Left ventricle myocardium inferior (tissue), 1 donor: ENCODE measurements at regions not wholly inside any gene's neighbourhood (a gene's known extent, or its start where the extent isn't known, plus 50 kb on each side); places are given as distances from the start of the nearest gene placed in this dataset.
"Not testable (repeated sequence)": the region's sequence is repeated elsewhere in the genome, so short reads cannot be mapped to it uniquely, and the experiment has no call there.

Experiments
- DNase-seq: peaks from one replicate; pipeline ENCODE4 v3.0.0-alpha.2; 2020
- H3K27ac ChIP-seq: fragments of 200-600 bp; replicated peaks from 2 replicates; pipeline ENCODE4 v1.8.0; 2021
- H3K27me3 ChIP-seq: fragments of 200-600 bp; 2 replicates; pipeline ENCODE4 v1.8.0; 2021; ENCODE audit warnings: low read depth
- H3K36me3 ChIP-seq: fragments of 200-600 bp; 2 replicates; pipeline ENCODE4 v1.8.0; 2021
- H3K4me1 ChIP-seq: fragments of 200-600 bp; 2 replicates; pipeline ENCODE4 v1.8.0; 2021
- H3K4me3 ChIP-seq: fragments of 200-600 bp; 2 replicates; pipeline ENCODE4 v1.8.0; 2021; ENCODE audit warnings: mild to moderate bottlenecking, moderate library complexity
- H3K9me3 ChIP-seq: fragments of 200-600 bp; replicated peaks from 2 replicates; pipeline ENCODE4 v1.8.0; 2021
- intact Hi-C: fragments of 100-400 bp; cut with micrococcal nuclease; formaldehyde crosslinking; loops from one replicate; pipeline ENCODE4 v1.11.0; 2022
- TF ChIP-seq, protein P1 (sequence below): fragments of 200-600 bp; IDR thresholded peaks from 2 replicates; pipeline ENCODE4 v1.8.0; 2021; ENCODE audit warnings: antibody characterized with exemption, mild to moderate bottlenecking, borderline replicate concordance
- donor health status: DM: no; HTN: yes; CAD: no; lungs with severe emphysema.

DNA sequence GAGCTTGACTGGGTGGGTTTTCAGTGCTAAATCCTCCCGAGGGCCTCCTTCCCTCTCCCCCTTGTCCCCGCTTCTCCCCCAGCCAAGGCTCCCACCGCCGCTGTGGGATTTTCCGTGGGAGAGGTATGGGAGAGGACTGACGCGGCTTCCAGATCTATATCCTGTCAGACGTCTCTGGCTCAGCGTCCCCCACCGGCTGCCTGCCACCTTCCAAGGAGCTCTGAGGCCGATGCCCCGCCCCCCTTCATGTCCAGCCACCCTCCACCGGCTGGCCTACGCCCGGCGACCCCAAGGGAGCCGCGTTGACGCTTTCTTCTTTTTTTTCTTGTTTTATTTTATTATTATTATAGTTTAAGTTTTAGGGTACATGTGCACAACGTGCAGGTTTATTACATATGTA, 3916.7 kb upstream of the OR11H1 start:
- intact Hi-C loops: not testable (repeated sequence)

DNA sequence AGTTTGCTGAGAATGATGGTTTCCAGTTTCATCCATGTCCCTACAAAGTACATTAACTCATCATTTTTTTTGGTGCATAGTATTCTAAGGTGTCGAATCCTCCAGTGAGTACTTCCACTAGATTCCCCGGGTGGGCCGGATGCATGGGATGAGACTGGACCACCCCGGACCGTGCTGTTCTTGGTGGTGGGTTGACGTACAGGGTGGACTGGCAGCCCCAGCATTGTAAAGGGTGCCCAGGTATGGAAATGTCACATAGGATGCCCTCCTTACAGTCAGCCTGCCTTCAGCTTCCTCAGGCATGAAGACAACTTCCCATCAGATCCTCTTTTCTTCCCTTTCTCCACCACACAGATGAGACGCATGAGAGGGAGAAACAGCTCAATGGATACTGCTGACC, 3916.1 kb upstream of the OR11H1 start:
- H3K4me1 ChIP-seq, H3K27ac ChIP-seq, H3K4me3 ChIP-seq, H3K36me3 ChIP-seq, H3K27me3 ChIP-seq, intact Hi-C loops, DNase-seq: not testable (repeated sequence)
- peaks cover 89% of the 10 kb centered on the region for H3K9me3 ChIP-seq

More for the DNA sequence above, 3916.7 kb upstream of the OR11H1 start:
- H3K27ac ChIP-seq, H3K27me3 ChIP-seq, H3K4me1 ChIP-seq, DNase-seq, H3K36me3 ChIP-seq, H3K4me3 ChIP-seq: not testable (repeated sequence)
- peaks cover 90% of the 10 kb centered on the region for H3K9me3 ChIP-seq

DNA sequence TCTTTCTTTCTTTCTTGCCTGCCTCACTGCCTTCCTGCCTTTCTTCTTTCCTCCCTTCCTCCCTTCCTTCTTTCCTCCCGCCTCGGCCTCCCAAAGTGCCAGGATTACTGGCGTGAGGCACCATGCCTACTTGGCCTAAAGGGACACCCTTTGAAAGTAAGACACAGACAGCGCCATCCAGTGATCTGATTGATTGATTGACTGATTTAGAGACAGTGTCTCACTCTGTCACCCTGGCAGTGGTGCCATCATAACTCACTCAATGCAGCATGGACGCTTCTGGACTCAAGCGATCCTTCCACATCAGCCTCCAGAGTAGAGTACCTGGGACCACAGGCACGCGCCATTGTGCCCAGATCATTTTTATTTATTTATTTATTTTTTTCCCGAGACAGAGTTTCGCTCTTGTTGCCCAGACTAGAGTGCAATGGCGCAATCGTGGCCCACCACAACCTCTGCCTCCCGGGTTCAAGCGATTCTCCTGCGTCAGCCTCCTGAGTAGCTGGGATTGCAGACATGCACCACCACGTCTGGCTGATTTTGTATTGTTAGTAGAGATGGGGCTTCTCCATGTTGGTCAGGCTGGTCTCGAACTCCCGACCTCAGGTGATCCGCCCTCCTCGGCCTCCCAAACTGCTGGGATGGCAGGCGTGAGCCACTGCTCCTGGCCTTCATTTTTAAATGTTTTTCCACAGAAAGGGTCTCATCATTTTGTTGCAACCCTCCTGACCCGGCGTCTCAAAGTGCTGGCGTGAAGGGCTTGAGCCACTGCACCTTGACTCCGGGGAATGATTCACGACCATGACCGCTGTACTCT, 3914.7 kb upstream of the OR11H1 start:
- peaks cover 90% of the 10 kb centered on the region for H3K9me3 ChIP-seq
- H3K4me1 ChIP-seq, H3K4me3 ChIP-seq, DNase-seq, H3K27ac ChIP-seq, H3K27me3 ChIP-seq, intact Hi-C loops, H3K36me3 ChIP-seq: not testable (repeated sequence)

DNA sequence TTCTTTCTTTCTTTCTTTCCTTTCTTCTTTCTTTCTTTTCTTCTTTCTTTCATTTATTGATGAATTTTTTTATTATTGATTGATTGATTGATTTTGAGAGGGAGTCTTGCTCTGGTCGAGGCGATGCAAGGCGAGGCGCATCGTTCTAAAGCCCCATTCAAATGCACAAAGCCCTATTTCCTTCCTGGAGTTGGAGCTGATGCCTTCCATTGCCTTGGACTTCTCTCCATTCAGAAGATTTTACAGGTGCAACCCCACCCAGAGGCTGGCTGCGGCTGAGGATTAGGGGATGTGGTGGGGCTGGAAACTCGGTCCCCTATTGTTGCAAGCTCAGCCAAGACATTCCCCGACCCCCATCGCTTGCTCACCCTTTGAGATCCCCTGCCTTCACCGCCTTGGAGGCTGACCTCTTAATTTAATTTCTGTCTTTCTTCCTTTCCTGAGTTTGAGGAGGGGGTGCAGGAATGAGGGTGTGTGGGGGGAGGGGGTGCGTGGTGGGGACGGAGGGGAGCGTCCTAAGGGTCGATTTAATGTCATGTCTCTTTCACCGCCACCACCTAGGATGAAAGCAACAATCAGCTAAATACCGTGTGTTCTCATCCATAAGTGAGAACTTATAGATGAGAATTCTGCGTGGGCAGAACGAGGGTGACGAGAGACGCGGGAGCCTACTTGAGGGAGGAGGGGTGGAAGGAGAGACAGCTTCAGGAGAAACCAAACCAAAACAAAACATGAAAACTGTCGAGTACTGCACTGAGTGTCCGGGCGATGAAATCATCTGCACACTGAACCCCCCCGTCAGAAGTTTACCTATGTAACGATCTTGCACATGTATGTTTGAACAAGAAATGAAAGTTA, 3913.9 kb upstream of the OR11H1 start:
- TF ChIP-seq, protein P1, sequence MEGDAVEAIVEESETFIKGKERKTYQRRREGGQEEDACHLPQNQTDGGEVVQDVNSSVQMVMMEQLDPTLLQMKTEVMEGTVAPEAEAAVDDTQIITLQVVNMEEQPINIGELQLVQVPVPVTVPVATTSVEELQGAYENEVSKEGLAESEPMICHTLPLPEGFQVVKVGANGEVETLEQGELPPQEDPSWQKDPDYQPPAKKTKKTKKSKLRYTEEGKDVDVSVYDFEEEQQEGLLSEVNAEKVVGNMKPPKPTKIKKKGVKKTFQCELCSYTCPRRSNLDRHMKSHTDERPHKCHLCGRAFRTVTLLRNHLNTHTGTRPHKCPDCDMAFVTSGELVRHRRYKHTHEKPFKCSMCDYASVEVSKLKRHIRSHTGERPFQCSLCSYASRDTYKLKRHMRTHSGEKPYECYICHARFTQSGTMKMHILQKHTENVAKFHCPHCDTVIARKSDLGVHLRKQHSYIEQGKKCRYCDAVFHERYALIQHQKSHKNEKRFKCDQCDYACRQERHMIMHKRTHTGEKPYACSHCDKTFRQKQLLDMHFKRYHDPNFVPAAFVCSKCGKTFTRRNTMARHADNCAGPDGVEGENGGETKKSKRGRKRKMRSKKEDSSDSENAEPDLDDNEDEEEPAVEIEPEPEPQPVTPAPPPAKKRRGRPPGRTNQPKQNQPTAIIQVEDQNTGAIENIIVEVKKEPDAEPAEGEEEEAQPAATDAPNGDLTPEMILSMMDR: no peak
- Histone ChIP-seq H3K4me3 (no peak overlapping the region), H3K27ac (no peak overlapping the region), H3K9me3 (peaks cover 90% of the 10 kb centered on the region), H3K36me3 (no peaks in the 10 kb centered on the region), H3K27me3 (peaks cover 3% of the 10 kb centered on the region), H3K4me1 (no peaks in the 10 kb centered on the region)
- no peak for DNase-seq
- intact Hi-C loops: no loop called here

DNA sequence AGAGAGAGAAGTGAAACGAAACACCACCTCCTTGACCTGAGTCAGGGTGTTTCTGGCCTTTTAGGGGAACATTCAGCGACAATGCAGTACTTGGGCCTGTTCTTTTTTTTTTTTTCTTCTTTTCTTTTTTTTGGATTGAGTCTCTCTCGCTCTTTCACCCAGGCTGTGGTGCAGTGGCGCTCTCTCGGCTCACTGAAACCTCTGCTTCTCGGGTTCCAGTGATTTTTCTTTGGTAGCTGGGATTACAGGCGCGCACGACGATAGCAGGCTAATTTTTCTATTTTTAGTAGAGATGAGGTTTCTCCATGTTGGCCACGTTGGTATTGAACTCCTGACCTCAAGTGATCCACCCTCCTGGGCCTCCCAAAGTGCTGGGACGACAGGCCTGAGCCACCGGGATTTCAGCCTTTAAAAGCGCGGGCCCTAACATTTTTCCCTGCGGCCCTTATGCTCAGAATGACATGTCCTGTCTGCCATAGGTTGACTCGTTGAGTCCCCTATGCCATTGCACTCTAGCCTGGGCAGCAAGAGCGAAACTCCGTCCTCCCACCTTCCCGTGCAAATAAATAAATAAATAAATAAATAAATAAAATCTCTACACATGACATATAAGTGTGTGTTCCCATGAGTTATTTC, 3913.1 kb upstream of the OR11H1 start:
- H3K9me3 ChIP-seq: peaks cover 86% of the 10 kb centered on the region
- H3K4me1 ChIP-seq, H3K27me3 ChIP-seq, H3K27ac ChIP-seq, H3K4me3 ChIP-seq, DNase-seq, H3K36me3 ChIP-seq, intact Hi-C loops: not testable (repeated sequence)

DNA sequence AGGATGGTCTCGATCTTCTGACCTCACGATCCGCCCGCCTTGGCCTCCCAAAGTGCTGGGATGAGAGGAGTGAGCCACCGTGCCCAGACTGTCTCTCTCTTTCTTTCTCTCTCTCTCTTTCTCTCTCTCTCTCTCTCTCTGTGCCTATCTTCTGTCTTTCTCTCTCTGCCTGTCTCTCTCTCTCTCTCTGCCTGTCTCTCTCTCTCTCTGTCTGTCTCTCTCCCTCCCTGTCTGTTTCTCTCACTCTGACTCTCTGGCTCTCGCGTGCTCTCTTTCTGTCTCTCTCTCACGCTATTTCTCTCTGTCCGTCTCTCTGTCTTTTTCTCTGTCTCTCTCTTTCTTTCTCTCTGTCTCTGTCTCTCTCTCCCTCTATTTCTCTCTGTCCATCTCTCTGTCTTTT, 3911.2 kb upstream of the OR11H1 start:
- no peak overlapping the region for H3K27ac ChIP-seq
- no peaks in the 10 kb centered on the region for H3K36me3 ChIP-seq
- H3K4me1 ChIP-seq: no peaks in the 10 kb centered on the region
- TF ChIP-seq, protein P1: no peak
- DNase-seq: no peak
- peaks cover 87% of the 10 kb centered on the region for H3K9me3 ChIP-seq
- peaks cover 2% of the 10 kb centered on the region for H3K27me3 ChIP-seq
- no peak overlapping the region for H3K4me3 ChIP-seq
- intact Hi-C loops: no loop called here

DNA sequence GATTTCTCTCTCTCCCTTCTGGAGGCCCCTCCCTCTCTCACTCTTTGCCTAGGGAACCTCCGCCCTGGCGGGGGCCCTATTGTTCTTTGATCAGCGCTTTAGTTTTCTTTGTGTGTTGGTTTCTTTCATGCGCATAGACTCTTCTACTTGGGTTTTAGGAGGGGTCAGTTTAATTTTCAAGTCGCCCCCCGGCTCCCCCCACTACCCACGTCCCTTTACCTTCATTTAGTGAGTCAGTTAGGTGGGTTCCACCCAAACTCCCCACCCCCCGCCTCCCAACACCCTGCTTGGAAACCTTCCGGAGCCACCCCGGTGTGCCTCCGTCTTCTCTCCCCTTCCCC, 3909.7 kb upstream of the OR11H1 start:
- H3K4me1 ChIP-seq, H3K27ac ChIP-seq, intact Hi-C loops, DNase-seq, H3K36me3 ChIP-seq, H3K27me3 ChIP-seq, H3K4me3 ChIP-seq: not testable (repeated sequence)
- peaks cover 87% of the 10 kb centered on the region for H3K9me3 ChIP-seq

DNA sequence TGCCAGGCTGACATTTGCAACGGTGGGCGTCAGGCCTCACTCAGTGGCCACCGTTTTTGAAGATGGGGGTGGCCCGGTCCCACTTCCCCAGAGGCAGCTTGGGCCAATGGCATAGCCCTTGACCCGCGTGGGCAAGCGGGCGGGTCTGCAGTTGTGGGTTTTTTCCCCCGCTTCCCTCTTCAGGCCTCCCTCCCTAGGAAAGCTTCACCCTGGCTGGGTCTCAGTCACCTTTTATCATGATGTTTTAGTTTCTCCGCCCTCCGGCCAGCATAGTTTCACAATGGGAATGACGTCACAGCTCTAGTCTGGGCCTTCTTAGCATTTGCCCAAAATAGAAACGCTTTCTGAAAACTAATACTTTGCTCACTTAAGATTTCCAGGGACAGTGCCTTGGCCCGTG, 3909.3 kb upstream of the OR11H1 start:
- DNase-seq, H3K36me3 ChIP-seq, H3K4me1 ChIP-seq, intact Hi-C loops, H3K27ac ChIP-seq, H3K4me3 ChIP-seq, H3K27me3 ChIP-seq: not testable (repeated sequence)
- peaks cover 83% of the 10 kb centered on the region for H3K9me3 ChIP-seq

DNA sequence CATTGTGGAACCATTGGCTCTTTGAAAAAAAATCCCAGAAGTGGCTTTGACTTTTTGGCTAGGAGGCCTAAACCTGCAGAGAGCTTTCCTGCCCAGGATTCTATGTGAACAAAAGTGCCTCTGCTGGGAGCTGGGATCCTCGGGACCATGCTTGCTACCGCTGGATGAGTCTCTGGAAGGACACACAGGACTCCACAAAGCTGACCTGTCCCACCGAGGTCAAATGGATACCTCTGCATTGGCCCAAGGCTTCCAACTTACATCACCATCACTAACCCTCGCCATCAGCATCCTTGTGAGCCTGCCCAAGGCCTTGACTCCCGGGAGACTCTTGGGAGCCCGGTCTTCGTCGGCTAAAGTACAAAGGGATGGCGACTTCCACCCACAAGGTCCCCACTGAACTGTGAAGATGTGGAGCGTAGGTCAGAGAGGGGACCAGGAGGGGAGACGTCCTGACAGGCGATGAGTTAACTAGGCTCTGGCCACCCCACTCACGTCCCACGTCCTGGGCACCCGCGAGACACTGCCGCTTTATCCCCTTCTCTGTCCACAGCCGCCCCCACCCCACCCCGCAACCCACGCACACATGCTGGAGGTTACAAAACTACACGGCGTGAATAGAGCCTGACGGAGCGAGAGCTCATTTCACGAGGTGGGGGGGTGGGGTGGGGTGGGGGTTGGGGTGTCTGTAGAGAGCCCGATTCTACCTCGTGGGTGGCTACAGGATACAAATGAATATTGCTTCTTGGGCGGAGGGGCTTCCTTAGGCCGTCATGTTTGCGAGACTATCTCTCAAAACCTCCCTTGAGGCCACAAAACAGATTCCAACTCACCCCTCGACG, 3906.8 kb upstream of the OR11H1 start:
- H3K27ac ChIP-seq, H3K27me3 ChIP-seq, H3K4me1 ChIP-seq, intact Hi-C loops, H3K36me3 ChIP-seq, DNase-seq, H3K4me3 ChIP-seq: not testable (repeated sequence)
- H3K9me3 ChIP-seq: peaks cover 76% of the 10 kb centered on the region

DNA sequence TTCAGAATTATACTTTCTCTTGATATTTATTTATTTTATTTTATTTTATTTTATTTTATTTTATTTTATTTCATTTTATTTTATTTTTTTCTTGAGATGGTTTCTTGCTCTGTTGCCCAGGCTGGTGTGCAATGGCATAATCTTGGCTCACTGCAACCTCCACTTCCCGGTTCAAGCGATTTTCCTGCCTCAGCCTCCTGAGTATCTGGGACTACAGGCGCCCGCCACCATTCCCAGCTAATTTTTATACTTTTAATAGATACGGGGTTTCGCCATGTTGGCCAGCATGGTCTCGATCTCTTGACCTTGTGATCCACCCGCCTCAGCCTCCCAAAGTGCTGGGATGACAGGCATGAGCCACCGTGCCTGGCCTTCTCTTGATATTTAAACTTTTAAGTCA, 3905.2 kb upstream of the OR11H1 start:
- H3K27ac ChIP-seq, H3K4me1 ChIP-seq, DNase-seq, H3K27me3 ChIP-seq, H3K4me3 ChIP-seq, H3K36me3 ChIP-seq, intact Hi-C loops: not testable (repeated sequence)
- H3K9me3 ChIP-seq: peaks cover 77% of the 10 kb centered on the region
